ENCODE measurements at regions not wholly inside any gene's neighbourhood (a gene's known extent, or its start where the extent isn't known, plus 50 kb on each side); places are given as distances from the start of the nearest gene placed in this dataset.

GRCh38 chr2:196479350-196479749, 160.2 kb upstream of the CCDC150 start:
- TF ChIP-seq YY1 (IDR thresholded peaks at IDR 0.05; ENCODE audit: low read depth) (no peak), RAD21 (IDR thresholded peaks at IDR 0.05; ENCODE audit: low read depth) (no peak), FOXM1 (IDR thresholded peaks at IDR 0.05; ENCODE audit: borderline replicate concordance, low read depth) (no peak), TEAD4 (IDR thresholded peaks at IDR 0.05) (no peak), CEBPB (IDR thresholded peaks at IDR 0.05) (no peak), EP300 (IDR thresholded peaks at IDR 0.05; ENCODE audit: borderline replicate concordance) (no peak), REST (IDR thresholded peaks at IDR 0.05; ENCODE audit: low read depth) (no peak), USF1 (IDR thresholded peaks at IDR 0.05) (no peak), TAF1 (IDR thresholded peaks at IDR 0.05; ENCODE audit: low read depth) (no peak), EGR1 (IDR thresholded peaks at IDR 0.05) (no peak), ZBTB7A (IDR thresholded peaks at IDR 0.05; ENCODE audit: low read depth) (no peak), CREB1 (IDR thresholded peaks at IDR 0.05; ENCODE audit: low read depth) (no peak)
